GM19035 (cell line): ENCODE measurements at regions not wholly inside any gene's neighbourhood (a gene's known extent, or its start where the extent isn't known, plus 50 kb on each side); places are given as distances from the start of the nearest gene placed in this dataset.

Source experiments
- ATAC-seq: cut with Tn5 transposase; IDR thresholded peaks from one replicate; pipeline ENCODE4 v1.9.1; 2021; ENCODE audit not compliant: unreplicated experiment

DNA sequence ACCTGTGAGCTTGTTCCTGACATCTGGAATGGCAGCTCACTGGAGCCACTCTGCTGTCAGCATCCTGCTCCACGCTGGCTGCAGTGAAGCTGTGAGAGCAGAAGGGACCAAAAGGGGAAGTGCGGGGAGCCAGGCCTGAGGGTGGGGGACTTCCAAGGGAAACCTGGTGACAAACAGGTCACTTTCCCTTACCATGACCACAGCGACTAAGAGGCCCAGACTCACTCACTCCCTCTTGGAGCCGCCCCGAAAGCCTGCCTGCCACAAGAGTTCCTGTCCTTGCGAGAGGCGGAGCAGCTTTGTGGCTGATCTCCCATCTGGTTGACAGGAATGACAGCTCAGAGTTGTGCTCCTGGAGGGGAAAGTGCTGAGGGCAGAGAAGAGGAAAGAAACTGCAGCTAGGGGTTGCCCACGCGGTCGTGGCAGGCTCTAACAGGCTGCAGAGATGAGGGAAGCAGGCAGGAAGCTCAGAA is 183.8 kb upstream of the NTM start:
- peak; percentile 92 for ATAC-seq

DNA sequence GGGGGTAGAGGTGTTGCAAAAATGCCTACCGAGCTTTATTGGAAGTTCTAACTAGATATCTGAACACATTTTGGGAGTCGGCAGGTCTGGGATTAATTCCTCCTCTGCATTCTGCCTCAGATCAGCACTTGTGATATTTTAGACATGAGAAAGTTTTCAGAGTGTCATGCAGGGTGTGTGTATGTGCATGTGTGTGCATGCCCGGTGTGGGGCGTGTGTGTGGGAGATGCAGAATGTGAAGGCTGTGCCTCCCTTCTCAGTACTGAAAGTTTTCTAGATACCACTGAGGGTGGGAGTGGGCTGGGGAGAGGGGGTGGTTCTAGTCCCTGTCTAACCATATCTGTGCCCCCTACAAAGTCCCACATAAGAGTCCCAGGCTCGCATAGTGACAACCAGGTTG is 180.0 kb upstream of the NTM start:
- no peak for ATAC-seq

- no peak for ATAC-seq
These were observed 178.8 kb upstream of the NTM start for GRCh38 chr11:131191606-131192005.

- ATAC-seq: no peak
These were observed 177.8 kb upstream of the NTM start for GRCh38 chr11:131192628-131193027.

- no peak for ATAC-seq
These were observed 177.3 kb upstream of the NTM start for GRCh38 chr11:131193031-131193501.

DNA sequence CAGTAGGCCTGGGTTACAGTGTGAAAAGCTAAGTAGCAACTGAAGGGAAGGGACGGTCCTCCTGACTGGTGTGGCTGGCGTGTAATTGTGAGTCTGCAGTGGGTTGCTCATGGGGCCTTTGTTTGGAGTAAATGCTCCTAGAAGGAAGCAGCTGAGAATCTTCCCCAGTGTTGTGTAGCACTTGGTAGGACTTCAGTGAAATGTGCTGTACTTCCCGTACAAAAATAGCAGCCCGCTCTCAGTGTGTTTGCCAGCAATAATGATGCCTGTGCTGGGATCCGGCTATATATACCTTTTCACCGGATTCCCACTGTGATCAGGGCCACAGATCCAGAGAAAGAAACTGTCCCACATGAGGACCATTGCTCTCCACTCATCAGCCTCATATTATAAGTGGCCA is 175.7 kb upstream of the NTM start:
- ATAC-seq: no peak

- no peak for ATAC-seq
These were observed 174.5 kb upstream of the NTM start for GRCh38 chr11:131195661-131196517.

- no peak for ATAC-seq
These were observed 172.0 kb upstream of the NTM start for GRCh38 chr11:131198161-131199014.

DNA sequence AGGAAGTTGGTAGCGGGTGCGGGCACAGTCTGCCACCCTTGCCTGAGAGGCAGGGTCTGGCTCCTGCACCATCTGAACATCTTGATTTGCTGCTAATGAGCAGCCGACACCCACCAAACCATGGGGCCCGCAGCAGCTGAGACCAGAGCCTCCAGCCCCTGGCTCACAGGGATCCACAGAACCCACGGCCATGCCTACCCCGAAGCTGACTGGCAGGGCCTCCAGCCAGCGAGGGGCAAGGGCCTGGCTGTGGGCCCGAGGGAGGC is 171.5 kb upstream of the NTM start:
- ATAC-seq: no peak

GRCh38 chr11:131201674-131202073 is 168.7 kb upstream of the NTM start:
- ATAC-seq: no peak

- no peak for ATAC-seq
These were observed 167.4 kb upstream of the NTM start for GRCh38 chr11:131203040-131203439.

DNA sequence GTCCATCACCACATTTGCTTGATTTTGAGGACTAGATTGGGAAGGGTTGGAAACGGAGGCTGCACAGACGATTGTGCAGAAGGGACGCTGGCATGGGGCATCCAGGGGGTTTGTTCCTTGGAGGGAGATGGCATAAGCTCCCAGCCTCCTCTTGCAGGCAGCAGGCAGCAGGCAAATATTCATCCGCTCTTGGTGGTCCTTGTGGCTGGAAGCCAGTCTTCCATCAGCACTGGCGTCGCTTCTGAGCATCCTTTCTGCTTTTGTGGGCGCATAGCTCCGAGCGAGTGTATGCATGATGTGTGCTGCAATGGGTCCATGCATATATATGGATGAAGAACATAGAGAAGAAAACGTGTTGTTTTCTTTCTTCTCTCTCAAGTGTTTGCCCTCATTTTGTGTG is 166.1 kb upstream of the NTM start:
- no peak for ATAC-seq

DNA sequence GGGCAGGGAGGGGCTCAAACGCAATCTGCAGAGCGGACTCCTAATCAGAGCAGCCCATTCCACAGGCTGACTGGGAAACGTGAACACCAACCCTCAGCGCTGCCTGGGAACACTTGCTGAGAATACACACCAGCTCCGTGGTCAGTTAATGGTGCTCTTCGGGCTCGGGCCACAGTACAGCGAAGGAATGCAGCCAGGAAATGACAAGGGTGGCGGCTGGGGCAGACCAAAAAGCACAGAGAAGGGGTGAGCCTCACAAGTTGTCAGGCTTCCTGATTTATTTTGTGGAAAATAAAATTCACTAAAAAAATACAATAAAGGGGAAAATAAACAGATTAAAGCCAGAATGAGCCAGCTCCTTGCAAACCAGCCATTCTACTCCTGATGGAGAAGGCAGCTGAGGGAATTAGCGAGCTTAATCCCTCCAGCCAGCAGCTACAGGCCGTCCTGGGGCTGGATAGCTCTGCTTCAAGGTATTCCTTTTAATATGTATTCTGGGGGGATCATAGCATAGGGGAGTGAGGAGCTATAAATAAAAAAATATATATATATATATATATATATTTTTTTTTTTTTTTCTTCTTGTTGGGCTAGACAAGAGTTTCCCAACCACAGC is 165.5 kb upstream of the NTM start:
- ATAC-seq: no peak

- ATAC-seq: no peak
These were observed 163.7 kb upstream of the NTM start for GRCh38 chr11:131206671-131207070.

DNA sequence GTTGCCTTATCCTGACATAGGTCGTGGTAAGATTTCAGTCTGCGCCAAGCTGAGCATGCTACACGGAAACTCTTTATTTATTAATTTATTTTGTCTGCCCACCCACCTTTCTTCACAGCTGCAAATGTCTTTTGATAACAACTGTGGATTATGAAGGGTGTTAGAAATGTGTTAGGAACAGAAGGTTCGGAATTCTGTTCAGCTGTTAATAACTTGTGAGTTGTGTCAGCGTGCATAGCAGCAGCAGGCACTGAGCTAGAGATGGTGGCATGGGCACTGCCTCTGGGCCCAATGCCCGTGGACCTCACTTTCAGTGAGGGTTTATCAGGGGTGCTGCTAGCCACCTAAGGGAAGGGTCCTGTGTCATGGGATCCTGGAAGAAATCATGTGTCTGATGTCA is 162.5 kb upstream of the NTM start:
- ATAC-seq: no peak

- ATAC-seq: peak; percentile 46
These were observed 152.8 kb upstream of the NTM start for GRCh38 chr11:131217313-131218310.

DNA sequence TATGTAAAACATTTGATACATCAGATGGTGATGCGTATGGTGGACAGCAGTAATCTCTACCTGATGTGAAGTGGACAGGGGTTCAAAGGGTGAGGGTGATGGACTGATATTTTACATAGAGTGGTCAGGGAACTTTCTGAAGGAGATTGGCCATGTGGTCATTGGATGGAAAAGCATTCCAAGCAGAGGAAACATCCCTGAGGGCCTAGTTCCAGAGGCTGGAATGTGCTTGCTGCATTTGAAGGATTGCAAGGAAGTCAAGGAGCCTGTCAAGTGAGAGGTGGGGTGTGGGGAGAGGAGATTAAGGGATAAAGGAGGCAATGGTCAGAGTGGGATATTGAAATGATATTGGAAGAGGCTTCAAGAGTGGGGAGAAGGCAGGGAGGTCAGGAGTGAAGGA is 151.9 kb upstream of the NTM start:
- ATAC-seq: no peak

DNA sequence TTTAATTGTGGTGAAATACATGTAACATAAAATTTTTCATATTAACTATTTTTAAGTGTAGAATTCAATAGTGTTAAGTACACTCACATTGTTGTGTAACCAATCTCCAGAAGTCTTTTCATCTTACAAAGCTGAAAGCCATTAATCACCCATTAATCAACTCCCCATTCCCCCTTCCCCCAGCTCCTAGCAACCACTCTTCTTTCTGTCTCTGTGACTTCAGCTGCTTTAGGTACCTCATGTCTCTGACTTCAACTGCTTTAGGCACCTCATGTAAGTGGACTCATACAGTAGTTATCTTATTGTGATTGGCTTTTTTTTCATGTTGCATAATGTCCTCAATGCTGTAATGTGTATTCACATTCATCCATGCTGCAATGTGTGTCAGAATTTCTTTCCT is 150.8 kb upstream of the NTM start:
- ATAC-seq: no peak

DNA sequence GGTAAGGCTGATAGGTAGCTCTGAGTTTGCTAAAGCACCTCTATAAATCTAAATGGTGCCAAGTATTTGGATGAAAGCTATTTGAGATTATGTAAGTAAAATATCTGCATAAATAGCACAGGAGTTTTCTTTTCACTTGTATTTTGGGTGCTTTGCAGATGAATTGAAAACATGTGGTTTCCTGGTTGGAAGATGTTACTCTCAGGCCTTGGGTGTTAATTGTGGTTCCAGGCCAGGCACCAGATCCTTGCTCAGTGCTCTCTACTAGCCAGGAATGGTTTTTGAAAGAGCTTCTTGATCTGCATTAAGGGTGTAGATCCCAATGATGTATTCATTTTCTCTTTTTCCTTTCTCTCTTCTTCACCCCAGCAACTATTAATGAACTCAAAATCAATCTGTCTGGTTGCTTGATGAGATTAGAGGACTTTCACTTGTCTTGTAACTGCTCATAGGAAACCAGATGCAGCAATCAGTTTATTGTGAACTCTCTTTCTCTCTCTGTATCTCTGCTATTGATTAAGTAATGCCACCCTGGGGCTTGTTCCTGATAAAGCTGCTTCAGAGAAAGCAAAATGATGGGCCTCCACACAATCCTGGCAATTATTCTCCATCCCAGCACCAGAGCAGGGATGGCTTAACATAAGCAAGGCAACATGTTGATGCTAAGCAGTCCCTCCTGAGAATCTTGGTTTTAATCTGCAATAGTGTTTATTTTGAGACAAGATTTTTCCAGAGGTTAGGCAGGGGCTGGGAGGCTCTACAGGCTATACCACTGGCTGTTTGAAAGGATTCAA is 147.0 kb upstream of the NTM start:
- ATAC-seq: no peak

DNA sequence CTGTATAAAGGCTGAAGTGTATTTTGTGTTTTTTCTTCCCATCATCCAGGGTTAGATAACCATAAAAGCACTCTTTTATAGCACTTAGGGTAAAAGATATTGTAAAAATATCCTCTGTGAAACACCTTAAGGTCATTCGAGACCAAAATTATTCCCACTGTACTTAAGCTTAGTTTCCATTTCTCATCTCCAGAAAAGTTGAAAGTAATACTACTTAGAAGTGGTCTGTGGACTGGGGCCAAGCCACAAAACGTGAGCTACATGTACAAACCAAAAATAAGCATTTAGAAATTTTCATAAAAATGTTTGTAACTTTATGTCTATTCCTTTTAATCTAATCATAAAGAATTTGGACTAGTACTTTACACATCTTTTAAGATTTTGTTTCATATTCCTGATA is 142.0 kb upstream of the NTM start:
- no peak for ATAC-seq
